Gastrocnemius medialis (tissue), 4 donors: ENCODE measurements at regions not wholly inside any gene's neighbourhood (a gene's known extent, or its start where the extent isn't known, plus 50 kb on each side); places are given as distances from the start of the nearest gene placed in this dataset.

ENCODE experiments used
- CTCF ChIP-seq, 5 experiments: fragments of 450-650 bp in 3 of 5; fragments of 200-600 bp in 2 of 5; sonication (generic) in 2 of 5; IDR thresholded peaks in 4 of 5; conservative IDR thresholded peaks in 1 of 5; 1 replicate in 4 of 5; 2 replicates in 1 of 5; pipeline ENCODE4 v1.5.1; 2016 to 2019; ENCODE audit warnings: antibody characterized with exemption in 5 of 5, mild to moderate bottlenecking in 3 of 5, moderate library complexity in 3 of 5
- POLR2A ChIP-seq, 2 donors: fragments of 450-650 bp; IDR thresholded peaks; one replicate each; pipeline ENCODE4 v1.6.1; 2017; ENCODE audit warnings: antibody characterized with exemption in 2 of 2, mild to moderate bottlenecking in 2 of 2, moderate library complexity in 2 of 2

GRCh38 chr11:119985551-119985950, 152.4 kb downstream of the TRIM29 start:
- TF ChIP-seq CTCF (IDR thresholded peaks at IDR 0.05 in 4 of 5, conservative IDR thresholded peaks at IDR 0.05 in 1 of 5) (no peak), POLR2A (IDR thresholded peaks at IDR 0.05) (no peak)
